GM23338 (cell line): ENCODE measurements at regions not wholly inside any gene's neighbourhood (a gene's known extent, or its start where the extent isn't known, plus 50 kb on each side); places are given as distances from the start of the nearest gene placed in this dataset.

Source experiments
- ATAC-seq: fragments of 200-7000 bp; cut with Tn5 transposase; 3 replicates; pipeline ENCODE4 v1.9.1; 2020
- DNase-seq: peaks from one replicate; pipeline ENCODE4 v3.0.0-alpha.2; 2015; ENCODE audit warnings: low spot score
- H2AFZ ChIP-seq: fragments of 200-600 bp; sonication (generic); 2 replicates; pipeline ENCODE4 v1.8.0; 2016; ENCODE audit warnings: antibody characterized with exemption, mild to moderate bottlenecking, moderate library complexity
- H3F3A ChIP-seq: fragments of 200-600 bp; sonication (generic); replicated peaks from 2 replicates; pipeline ENCODE4 v1.8.0; 2017; ENCODE audit warnings: antibody characterized with exemption, mixed run types, low read depth
- H3K27ac ChIP-seq: fragments of 200-600 bp; sonication (generic); 2 replicates; pipeline ENCODE4 v1.6.1; 2016; ENCODE audit warnings: low read depth
- H3K27me3 ChIP-seq: fragments of 200-600 bp; sonication (generic); 2 replicates; pipeline ENCODE4 v1.8.0; 2016; ENCODE audit warnings: mild to moderate bottlenecking, mixed run types, moderate library complexity; ENCODE audit not compliant: insufficient read depth
- H3K36me3 ChIP-seq: fragments of 200-600 bp; sonication (generic); 2 replicates; pipeline ENCODE4 v1.8.0; 2016; ENCODE audit warnings: mild to moderate bottlenecking; ENCODE audit not compliant: insufficient read depth
- H3K4me1 ChIP-seq: fragments of 200-600 bp; sonication (generic); 2 replicates; pipeline ENCODE4 v1.8.0; 2016; ENCODE audit warnings: mild to moderate bottlenecking, moderate library complexity; ENCODE audit not compliant: insufficient read depth
- H3K4me2 ChIP-seq: fragments of 200-600 bp; sonication (generic); 2 replicates; pipeline ENCODE4 v1.7.1; 2017; ENCODE audit warnings: mixed run types
- H3K4me3 ChIP-seq: fragments of 200-600 bp; sonication (generic); 2 replicates; pipeline ENCODE4 v1.6.1; 2016; ENCODE audit warnings: mixed run types
- H3K79me2 ChIP-seq: fragments of 200-600 bp; sonication (generic); replicated peaks from 2 replicates; pipeline ENCODE4 v1.8.0; 2017; ENCODE audit warnings: mild to moderate bottlenecking; ENCODE audit not compliant: insufficient read depth
- H3K9me2 ChIP-seq: fragments of 200-600 bp; sonication (generic); 2 replicates; pipeline ENCODE4 v1.8.0; 2017; ENCODE audit not compliant: insufficient read depth
- H4K20me1 ChIP-seq: fragments of 200-600 bp; sonication (generic); replicated peaks from 2 replicates; pipeline ENCODE4 v1.8.0; 2017; ENCODE audit warnings: mild to moderate bottlenecking; ENCODE audit not compliant: insufficient read depth
- H3K27ac Mint-ChIP-seq: 2 replicates; pipeline ENCODE4 v1.8.0; 2020; ENCODE audit warnings: inconsistent platforms, mild to moderate bottlenecking, moderate library complexity, mixed read lengths
- H3K27me3 Mint-ChIP-seq: 3 replicates; pipeline ENCODE4 v1.8.0; 2022; ENCODE audit warnings: low read depth, mild to moderate bottlenecking, moderate library complexity, mixed read lengths, inconsistent platforms; ENCODE audit not compliant: insufficient read depth, poor library complexity
- H3K36me3 Mint-ChIP-seq: 3 replicates; pipeline ENCODE4 v1.8.0; 2021; ENCODE audit warnings: low read depth, mild to moderate bottlenecking, inconsistent platforms, moderate library complexity, mixed read lengths
- H3K4me1 Mint-ChIP-seq: 3 replicates; pipeline ENCODE4 v1.8.0; 2020; ENCODE audit warnings: mild to moderate bottlenecking, inconsistent platforms, mixed read lengths
- H3K4me3 Mint-ChIP-seq: 3 replicates; pipeline ENCODE4 v1.8.0; 2021; ENCODE audit warnings: moderate library complexity, mild to moderate bottlenecking, inconsistent platforms, mixed read lengths
- H3K9me3 Mint-ChIP-seq: 3 replicates; pipeline ENCODE4 v1.8.0; 2020; ENCODE audit warnings: moderate library complexity, mild to moderate bottlenecking, inconsistent platforms, mixed read lengths
- CREB1 ChIP-seq: fragments of 250-450 bp; sonication (Bioruptor Pico); IDR thresholded peaks from 2 replicates; pipeline ENCODE4 v1.5.0; 2020; ENCODE audit warnings: low read depth, mild to moderate bottlenecking, moderate library complexity
- EZH2 ChIP-seq: fragments of 200-600 bp; sonication (generic); IDR thresholded peaks from one replicate; pipeline ENCODE4 v1.8.0; 2017; ENCODE audit warnings: antibody characterized with exemption, mild to moderate bottlenecking, low read depth; ENCODE audit not compliant: unreplicated experiment
- EZH2phosphoT487 ChIP-seq: fragments of 200-600 bp; sonication (generic); IDR thresholded peaks from one replicate; pipeline ENCODE4 v1.8.1; 2018; ENCODE audit warnings: antibody characterized with exemption; ENCODE audit not compliant: unreplicated experiment
- JUNB ChIP-seq: IDR thresholded peaks from one replicate; pipeline ENCODE4 v1.6.1; 2016; ENCODE audit warnings: antibody characterized with exemption; ENCODE audit not compliant: unreplicated experiment
- NANOG ChIP-seq: IDR thresholded peaks from 2 replicates; pipeline ENCODE4 v1.6.1; 2016; ENCODE audit warnings: antibody characterized with exemption, borderline replicate concordance
- POLR2AphosphoS5 ChIP-seq: IDR thresholded peaks from 2 replicates; pipeline ENCODE4 v1.6.1; 2016; ENCODE audit warnings: antibody characterized with exemption, low read depth
- STAT1 ChIP-seq: IDR thresholded peaks from one replicate; pipeline ENCODE4 v1.6.1; 2016; ENCODE audit warnings: antibody characterized with exemption; ENCODE audit not compliant: unreplicated experiment
- ZNF114 ChIP-seq: fragments of 250-450 bp; sonication (Bioruptor Pico); IDR thresholded peaks from 2 replicates; pipeline ENCODE4 v1.5.0; 2020; ENCODE audit warnings: mild to moderate bottlenecking, moderate library complexity
- ZNF331 ChIP-seq: fragments of 250-450 bp; sonication (Bioruptor Pico); IDR thresholded peaks from 2 replicates; pipeline ENCODE4 v1.5.0; 2020; ENCODE audit warnings: low read depth, mild to moderate bottlenecking, moderate library complexity
- TF ChIP-seq, protein P1 (sequence below), 2 experiments: fragments of 200-600 bp in 1 of 2; sonication (generic) in 1 of 2; conservative IDR thresholded peaks; 2 replicates each; pipeline versions ENCODE4 v1.5.1 to v1.6.1; 2016 to 2017; ENCODE audit warnings: antibody characterized with exemption in 2 of 2, low read depth in 2 of 2, mild to moderate bottlenecking in 2 of 2, moderate library complexity in 1 of 2
- TF ChIP-seq, protein P2 (sequence below): IDR thresholded peaks from one replicate; pipeline ENCODE4 v1.6.1; 2018; ENCODE audit warnings: antibody characterized with exemption; ENCODE audit not compliant: unreplicated experiment
- TF ChIP-seq, protein P3 (sequence below): fragments of 250-450 bp; sonication (Bioruptor Pico); IDR thresholded peaks from 2 replicates; pipeline ENCODE4 v1.5.0; 2020; ENCODE audit warnings: mild to moderate bottlenecking, moderate library complexity
- TF ChIP-seq, protein P4 (sequence below): IDR thresholded peaks from 2 replicates; pipeline ENCODE4 v1.6.1; 2016; ENCODE audit warnings: antibody characterized with exemption

GRCh38 chr4:114057746-114058145, 78.3 kb upstream of the ARSJ start:
- H3K4me2 ChIP-seq: no peak overlapping the region
- ATAC-seq: no peak
- H3K4me3 Mint-ChIP-seq: no peak overlapping the region
- H3K36me3 Mint-ChIP-seq: no peaks in the 10 kb centered on the region
- no peak overlapping the region for H3K27ac ChIP-seq
- H3K27me3 Mint-ChIP-seq: no peaks in the 10 kb centered on the region
- no peaks in the 10 kb centered on the region for H3K9me2 ChIP-seq
- H3K4me3 ChIP-seq: no peak overlapping the region
- no peak overlapping the region for H3K27ac Mint-ChIP-seq
- no peak for DNase-seq
- TF ChIP-seq EZH2phosphoT487 (no peak), JUNB (no peak), POLR2AphosphoS5 (no peak), ZNF114 (CRISPR knock-in tag) (no peak), NANOG (no peak), CREB1 (CRISPR knock-in tag) (no peak), EZH2 (no peak), STAT1 (no peak), ZNF331 (no peak)
- TF ChIP-seq, protein P1, sequence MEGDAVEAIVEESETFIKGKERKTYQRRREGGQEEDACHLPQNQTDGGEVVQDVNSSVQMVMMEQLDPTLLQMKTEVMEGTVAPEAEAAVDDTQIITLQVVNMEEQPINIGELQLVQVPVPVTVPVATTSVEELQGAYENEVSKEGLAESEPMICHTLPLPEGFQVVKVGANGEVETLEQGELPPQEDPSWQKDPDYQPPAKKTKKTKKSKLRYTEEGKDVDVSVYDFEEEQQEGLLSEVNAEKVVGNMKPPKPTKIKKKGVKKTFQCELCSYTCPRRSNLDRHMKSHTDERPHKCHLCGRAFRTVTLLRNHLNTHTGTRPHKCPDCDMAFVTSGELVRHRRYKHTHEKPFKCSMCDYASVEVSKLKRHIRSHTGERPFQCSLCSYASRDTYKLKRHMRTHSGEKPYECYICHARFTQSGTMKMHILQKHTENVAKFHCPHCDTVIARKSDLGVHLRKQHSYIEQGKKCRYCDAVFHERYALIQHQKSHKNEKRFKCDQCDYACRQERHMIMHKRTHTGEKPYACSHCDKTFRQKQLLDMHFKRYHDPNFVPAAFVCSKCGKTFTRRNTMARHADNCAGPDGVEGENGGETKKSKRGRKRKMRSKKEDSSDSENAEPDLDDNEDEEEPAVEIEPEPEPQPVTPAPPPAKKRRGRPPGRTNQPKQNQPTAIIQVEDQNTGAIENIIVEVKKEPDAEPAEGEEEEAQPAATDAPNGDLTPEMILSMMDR (conservative IDR thresholded peaks at IDR 0.05; ENCODE audit: low read depth in 2 of 2): no peak
- TF ChIP-seq, protein P2, sequence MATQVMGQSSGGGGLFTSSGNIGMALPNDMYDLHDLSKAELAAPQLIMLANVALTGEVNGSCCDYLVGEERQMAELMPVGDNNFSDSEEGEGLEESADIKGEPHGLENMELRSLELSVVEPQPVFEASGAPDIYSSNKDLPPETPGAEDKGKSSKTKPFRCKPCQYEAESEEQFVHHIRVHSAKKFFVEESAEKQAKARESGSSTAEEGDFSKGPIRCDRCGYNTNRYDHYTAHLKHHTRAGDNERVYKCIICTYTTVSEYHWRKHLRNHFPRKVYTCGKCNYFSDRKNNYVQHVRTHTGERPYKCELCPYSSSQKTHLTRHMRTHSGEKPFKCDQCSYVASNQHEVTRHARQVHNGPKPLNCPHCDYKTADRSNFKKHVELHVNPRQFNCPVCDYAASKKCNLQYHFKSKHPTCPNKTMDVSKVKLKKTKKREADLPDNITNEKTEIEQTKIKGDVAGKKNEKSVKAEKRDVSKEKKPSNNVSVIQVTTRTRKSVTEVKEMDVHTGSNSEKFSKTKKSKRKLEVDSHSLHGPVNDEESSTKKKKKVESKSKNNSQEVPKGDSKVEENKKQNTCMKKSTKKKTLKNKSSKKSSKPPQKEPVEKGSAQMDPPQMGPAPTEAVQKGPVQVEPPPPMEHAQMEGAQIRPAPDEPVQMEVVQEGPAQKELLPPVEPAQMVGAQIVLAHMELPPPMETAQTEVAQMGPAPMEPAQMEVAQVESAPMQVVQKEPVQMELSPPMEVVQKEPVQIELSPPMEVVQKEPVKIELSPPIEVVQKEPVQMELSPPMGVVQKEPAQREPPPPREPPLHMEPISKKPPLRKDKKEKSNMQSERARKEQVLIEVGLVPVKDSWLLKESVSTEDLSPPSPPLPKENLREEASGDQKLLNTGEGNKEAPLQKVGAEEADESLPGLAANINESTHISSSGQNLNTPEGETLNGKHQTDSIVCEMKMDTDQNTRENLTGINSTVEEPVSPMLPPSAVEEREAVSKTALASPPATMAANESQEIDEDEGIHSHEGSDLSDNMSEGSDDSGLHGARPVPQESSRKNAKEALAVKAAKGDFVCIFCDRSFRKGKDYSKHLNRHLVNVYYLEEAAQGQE: no peak
- TF ChIP-seq, protein P3, sequence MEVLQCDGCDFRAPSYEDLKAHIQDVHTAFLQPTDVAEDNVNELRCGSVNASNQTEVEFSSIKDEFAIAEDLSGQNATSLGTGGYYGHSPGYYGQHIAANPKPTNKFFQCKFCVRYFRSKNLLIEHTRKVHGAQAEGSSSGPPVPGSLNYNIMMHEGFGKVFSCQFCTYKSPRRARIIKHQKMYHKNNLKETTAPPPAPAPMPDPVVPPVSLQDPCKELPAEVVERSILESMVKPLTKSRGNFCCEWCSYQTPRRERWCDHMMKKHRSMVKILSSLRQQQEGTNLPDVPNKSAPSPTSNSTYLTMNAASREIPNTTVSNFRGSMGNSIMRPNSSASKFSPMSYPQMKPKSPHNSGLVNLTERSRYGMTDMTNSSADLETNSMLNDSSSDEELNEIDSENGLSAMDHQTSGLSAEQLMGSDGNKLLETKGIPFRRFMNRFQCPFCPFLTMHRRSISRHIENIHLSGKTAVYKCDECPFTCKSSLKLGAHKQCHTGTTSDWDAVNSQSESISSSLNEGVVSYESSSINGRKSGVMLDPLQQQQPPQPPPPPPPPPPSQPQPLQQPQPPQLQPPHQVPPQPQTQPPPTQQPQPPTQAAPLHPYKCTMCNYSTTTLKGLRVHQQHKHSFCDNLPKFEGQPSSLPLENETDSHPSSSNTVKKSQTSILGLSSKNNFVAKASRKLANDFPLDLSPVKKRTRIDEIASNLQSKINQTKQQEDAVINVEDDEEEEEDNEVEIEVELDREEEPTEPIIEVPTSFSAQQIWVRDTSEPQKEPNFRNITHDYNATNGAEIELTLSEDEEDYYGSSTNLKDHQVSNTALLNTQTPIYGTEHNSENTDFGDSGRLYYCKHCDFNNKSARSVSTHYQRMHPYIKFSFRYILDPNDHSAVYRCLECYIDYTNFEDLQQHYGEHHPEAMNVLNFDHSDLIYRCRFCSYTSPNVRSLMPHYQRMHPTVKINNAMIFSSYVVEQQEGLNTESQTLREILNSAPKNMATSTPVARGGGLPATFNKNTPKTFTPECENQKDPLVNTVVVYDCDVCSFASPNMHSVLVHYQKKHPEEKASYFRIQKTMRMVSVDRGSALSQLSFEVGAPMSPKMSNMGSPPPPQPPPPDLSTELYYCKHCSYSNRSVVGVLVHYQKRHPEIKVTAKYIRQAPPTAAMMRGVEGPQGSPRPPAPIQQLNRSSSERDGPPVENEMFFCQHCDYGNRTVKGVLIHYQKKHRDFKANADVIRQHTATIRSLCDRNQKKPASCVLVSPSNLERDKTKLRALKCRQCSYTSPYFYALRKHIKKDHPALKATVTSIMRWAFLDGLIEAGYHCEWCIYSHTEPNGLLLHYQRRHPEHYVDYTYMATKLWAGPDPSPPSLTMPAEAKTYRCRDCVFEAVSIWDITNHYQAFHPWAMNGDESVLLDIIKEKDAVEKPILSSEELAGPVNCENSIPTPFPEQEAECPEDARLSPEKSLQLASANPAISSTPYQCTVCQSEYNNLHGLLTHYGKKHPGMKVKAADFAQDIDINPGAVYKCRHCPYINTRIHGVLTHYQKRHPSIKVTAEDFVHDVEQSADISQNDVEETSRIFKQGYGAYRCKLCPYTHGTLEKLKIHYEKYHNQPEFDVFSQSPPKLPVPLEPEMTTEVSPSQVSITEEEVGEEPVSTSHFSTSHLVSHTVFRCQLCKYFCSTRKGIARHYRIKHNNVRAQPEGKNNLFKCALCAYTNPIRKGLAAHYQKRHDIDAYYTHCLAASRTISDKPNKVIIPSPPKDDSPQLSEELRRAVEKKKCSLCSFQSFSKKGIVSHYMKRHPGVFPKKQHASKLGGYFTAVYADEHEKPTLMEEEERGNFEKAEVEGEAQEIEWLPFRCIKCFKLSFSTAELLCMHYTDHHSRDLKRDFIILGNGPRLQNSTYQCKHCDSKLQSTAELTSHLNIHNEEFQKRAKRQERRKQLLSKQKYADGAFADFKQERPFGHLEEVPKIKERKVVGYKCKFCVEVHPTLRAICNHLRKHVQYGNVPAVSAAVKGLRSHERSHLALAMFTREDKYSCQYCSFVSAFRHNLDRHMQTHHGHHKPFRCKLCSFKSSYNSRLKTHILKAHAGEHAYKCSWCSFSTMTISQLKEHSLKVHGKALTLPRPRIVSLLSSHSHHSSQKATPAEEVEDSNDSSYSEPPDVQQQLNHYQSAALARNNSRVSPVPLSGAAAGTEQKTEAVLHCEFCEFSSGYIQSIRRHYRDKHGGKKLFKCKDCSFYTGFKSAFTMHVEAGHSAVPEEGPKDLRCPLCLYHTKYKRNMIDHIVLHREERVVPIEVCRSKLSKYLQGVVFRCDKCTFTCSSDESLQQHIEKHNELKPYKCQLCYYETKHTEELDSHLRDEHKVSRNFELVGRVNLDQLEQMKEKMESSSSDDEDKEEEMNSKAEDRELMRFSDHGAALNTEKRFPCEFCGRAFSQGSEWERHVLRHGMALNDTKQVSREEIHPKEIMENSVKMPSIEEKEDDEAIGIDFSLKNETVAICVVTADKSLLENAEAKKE: no peak
- TF ChIP-seq, protein P4, sequence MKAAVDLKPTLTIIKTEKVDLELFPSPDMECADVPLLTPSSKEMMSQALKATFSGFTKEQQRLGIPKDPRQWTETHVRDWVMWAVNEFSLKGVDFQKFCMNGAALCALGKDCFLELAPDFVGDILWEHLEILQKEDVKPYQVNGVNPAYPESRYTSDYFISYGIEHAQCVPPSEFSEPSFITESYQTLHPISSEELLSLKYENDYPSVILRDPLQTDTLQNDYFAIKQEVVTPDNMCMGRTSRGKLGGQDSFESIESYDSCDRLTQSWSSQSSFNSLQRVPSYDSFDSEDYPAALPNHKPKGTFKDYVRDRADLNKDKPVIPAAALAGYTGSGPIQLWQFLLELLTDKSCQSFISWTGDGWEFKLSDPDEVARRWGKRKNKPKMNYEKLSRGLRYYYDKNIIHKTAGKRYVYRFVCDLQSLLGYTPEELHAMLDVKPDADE: no peak
- no peaks in the 10 kb centered on the region for H3K79me2 ChIP-seq
- H3K4me1 Mint-ChIP-seq: no peaks in the 10 kb centered on the region
- no peak overlapping the region for H2AFZ ChIP-seq
- H4K20me1 ChIP-seq: no peaks in the 10 kb centered on the region
- no peaks in the 10 kb centered on the region for H3K36me3 ChIP-seq
- no peaks in the 10 kb centered on the region for H3F3A ChIP-seq
- H3K27me3 ChIP-seq: no peaks in the 10 kb centered on the region
- peaks cover 13% of the 10 kb centered on the region; the same call in 2 of the 3 replicates for H3K9me3 Mint-ChIP-seq
- H3K4me1 ChIP-seq: no peaks in the 10 kb centered on the region
